Sigmoid colon (tissue), 4 donors: ENCODE measurements at regions not wholly inside any gene's neighbourhood (a gene's known extent, or its start where the extent isn't known, plus 50 kb on each side); places are given as distances from the start of the nearest gene placed in this dataset.
"Not testable (repeated sequence)": the region's sequence is repeated elsewhere in the genome, so short reads cannot be mapped to it uniquely, and the experiment has no call there.

Experiments
- EP300 ChIP-seq, 4 donors: sonication (generic); formaldehyde crosslinking; IDR thresholded peaks; one replicate each; pipeline ENCODE4 v1.6.1; 2017; ENCODE audit warnings: antibody characterized with exemption in 4 of 4
- POLR2A ChIP-seq, 2 donors: fragments of 450-650 bp; IDR thresholded peaks; one replicate each; pipeline ENCODE4 v1.6.1; 2016; ENCODE audit warnings: antibody characterized with exemption in 2 of 2, mild to moderate bottlenecking in 2 of 2, moderate library complexity in 2 of 2
- TF ChIP-seq, protein P1 (sequence below), 4 experiments: fragments of 450-650 bp in 3 of 4; fragments of 200-600 bp in 1 of 4; IDR thresholded peaks; one replicate each; pipeline ENCODE4 v1.5.1; 2016 to 2019; ENCODE audit warnings: antibody characterized with exemption in 4 of 4, mild to moderate bottlenecking in 3 of 4, moderate library complexity in 2 of 4

DNA sequence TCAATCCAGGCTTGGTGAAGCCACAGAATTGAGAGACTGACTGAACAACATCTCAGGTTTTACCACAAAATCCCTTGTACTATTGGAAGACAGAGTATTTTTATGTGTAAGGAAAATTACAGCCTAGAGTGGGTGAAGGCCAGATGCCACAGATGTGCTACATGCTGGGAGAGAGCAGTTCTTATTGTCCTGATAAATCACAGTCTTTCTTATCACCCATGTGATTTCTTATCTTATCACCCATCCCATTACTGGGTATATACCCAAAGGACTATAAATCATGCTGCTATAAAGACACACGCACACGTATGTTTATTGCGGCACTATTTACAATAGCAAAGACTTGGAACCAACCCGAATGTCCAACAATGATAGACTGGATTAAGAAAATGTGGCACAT is 1008.0 kb upstream of the DDX18 start:
- TF ChIP-seq, protein P1, sequence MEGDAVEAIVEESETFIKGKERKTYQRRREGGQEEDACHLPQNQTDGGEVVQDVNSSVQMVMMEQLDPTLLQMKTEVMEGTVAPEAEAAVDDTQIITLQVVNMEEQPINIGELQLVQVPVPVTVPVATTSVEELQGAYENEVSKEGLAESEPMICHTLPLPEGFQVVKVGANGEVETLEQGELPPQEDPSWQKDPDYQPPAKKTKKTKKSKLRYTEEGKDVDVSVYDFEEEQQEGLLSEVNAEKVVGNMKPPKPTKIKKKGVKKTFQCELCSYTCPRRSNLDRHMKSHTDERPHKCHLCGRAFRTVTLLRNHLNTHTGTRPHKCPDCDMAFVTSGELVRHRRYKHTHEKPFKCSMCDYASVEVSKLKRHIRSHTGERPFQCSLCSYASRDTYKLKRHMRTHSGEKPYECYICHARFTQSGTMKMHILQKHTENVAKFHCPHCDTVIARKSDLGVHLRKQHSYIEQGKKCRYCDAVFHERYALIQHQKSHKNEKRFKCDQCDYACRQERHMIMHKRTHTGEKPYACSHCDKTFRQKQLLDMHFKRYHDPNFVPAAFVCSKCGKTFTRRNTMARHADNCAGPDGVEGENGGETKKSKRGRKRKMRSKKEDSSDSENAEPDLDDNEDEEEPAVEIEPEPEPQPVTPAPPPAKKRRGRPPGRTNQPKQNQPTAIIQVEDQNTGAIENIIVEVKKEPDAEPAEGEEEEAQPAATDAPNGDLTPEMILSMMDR (IDR thresholded peaks at IDR 0.05): not testable (repeated sequence)
- TF ChIP-seq POLR2A, EP300 (IDR thresholded peaks at IDR 0.05): not testable (repeated sequence)
